Liver (tissue), 7 donors: ENCODE measurements at regions not wholly inside any gene's neighbourhood (a gene's known extent, or its start where the extent isn't known, plus 50 kb on each side); places are given as distances from the start of the nearest gene placed in this dataset.

Experiments used
- DNase-seq: peaks from one replicate; pipeline ENCODE4 v3.0.0-alpha.2; 2017; ENCODE audit warnings: low spot score
- H3K27ac ChIP-seq, 2 donors: one replicate each; pipeline ENCODE4 v1.7.0; 2013; ENCODE audit warnings: inconsistent platforms in 2 of 2, low read length in 2 of 2, control low read depth in 1 of 2, low read depth in 1 of 2, mild to moderate bottlenecking in 1 of 2
- H3K27me3 ChIP-seq, 4 donors: one replicate each; pipeline versions ENCODE4 v1.6.1 to v1.7.0; 2013; ENCODE audit warnings: low read length in 3 of 4, inconsistent platforms in 1 of 4, mild to moderate bottlenecking in 1 of 4, moderate library complexity in 1 of 4; ENCODE audit not compliant: control insufficient read depth in 4 of 4, insufficient read depth in 4 of 4
- H3K36me3 ChIP-seq, 4 donors: one replicate each; pipeline versions ENCODE4 v1.6.1 to v1.7.0; 2013; ENCODE audit warnings: low read length in 3 of 4, mild to moderate bottlenecking in 3 of 4, low read depth in 1 of 4, moderate library complexity in 1 of 4; ENCODE audit not compliant: control insufficient read depth in 4 of 4, insufficient read depth in 3 of 4
- H3K4me1 ChIP-seq, 4 donors: one replicate each; pipeline versions ENCODE4 v1.6.1 to v1.7.0; 2013; ENCODE audit warnings: low read length in 3 of 4, mild to moderate bottlenecking in 3 of 4, moderate library complexity in 1 of 4; ENCODE audit not compliant: control insufficient read depth in 4 of 4, insufficient read depth in 4 of 4
- H3K4me3 ChIP-seq, 3 donors: one replicate each; pipeline versions ENCODE4 v1.6.1 to v1.7.0; 2013; ENCODE audit warnings: low read length in 3 of 3, control low read depth in 1 of 3, low read depth in 1 of 3, mild to moderate bottlenecking in 1 of 3
- H3K9ac ChIP-seq, 2 donors: one replicate each; pipeline ENCODE4 v1.7.0; 2013; ENCODE audit warnings: low read length in 2 of 2, mild to moderate bottlenecking in 2 of 2, moderate library complexity in 2 of 2, control low read depth in 1 of 2, low read depth in 1 of 2
- H3K9me3 ChIP-seq, 4 donors: one replicate each; pipeline versions ENCODE4 v1.6.1 to v1.7.0; 2013; ENCODE audit warnings: low read length in 3 of 4; ENCODE audit not compliant: control insufficient read depth in 4 of 4
- EGR1 ChIP-seq, 2 donors: IDR thresholded peaks; 2 replicates each; pipeline ENCODE4 v1.6.1; 2016 to 2018; ENCODE audit warnings: antibody characterized with exemption in 2 of 2, low read depth in 2 of 2
- FOXA1 ChIP-seq: IDR thresholded peaks from 2 replicates; pipeline ENCODE4 v1.6.1; 2016; ENCODE audit warnings: antibody characterized with exemption
- FOXA2 ChIP-seq: IDR thresholded peaks from 2 replicates; pipeline ENCODE4 v1.6.1; 2016; ENCODE audit warnings: antibody characterized with exemption
- GABPA ChIP-seq, 2 donors: IDR thresholded peaks in 1 of 2; conservative IDR thresholded peaks in 1 of 2; 2 replicates each; pipeline ENCODE4 v1.6.1; 2016; ENCODE audit warnings: antibody characterized with exemption in 2 of 2, mild to moderate bottlenecking in 1 of 2, moderate library complexity in 1 of 2
- HNF4A ChIP-seq, 2 donors: conservative IDR thresholded peaks; 2 replicates each; pipeline ENCODE4 v1.6.1; 2016; ENCODE audit warnings: antibody characterized with exemption in 2 of 2, mild to moderate bottlenecking in 2 of 2
- HNF4G ChIP-seq: IDR thresholded peaks from 2 replicates; pipeline ENCODE4 v1.6.1; 2016; ENCODE audit warnings: antibody characterized with exemption
- JUND ChIP-seq, 2 donors: IDR thresholded peaks; 2 replicates each; pipeline ENCODE4 v1.6.1; 2016; ENCODE audit warnings: antibody characterized with exemption in 2 of 2
- NR2F2 ChIP-seq: IDR thresholded peaks from 2 replicates; pipeline ENCODE4 v1.6.1; 2016; ENCODE audit warnings: antibody characterized with exemption
- RAD21 ChIP-seq, 2 donors: IDR thresholded peaks; 2 replicates each; pipeline ENCODE4 v1.6.1; 2016; ENCODE audit warnings: antibody characterized with exemption in 2 of 2, mild to moderate bottlenecking in 2 of 2
- TAF1 ChIP-seq: conservative IDR thresholded peaks from 2 replicates; pipeline ENCODE4 v1.6.1; 2016; ENCODE audit warnings: antibody characterized with exemption, mild to moderate bottlenecking
- YY1 ChIP-seq: IDR thresholded peaks from 2 replicates; pipeline ENCODE4 v1.6.1; 2016; ENCODE audit warnings: antibody characterized with exemption, mild to moderate bottlenecking
- WGBS: extraction: QIAGEN DNeasy Blood & Tissue Kit; methylation state at CpG from one replicate; pipeline ENCODE4 v1.1.7; 2013; 5-methylcytosine and 5-hydroxymethylcytosine counted together
- TF ChIP-seq, protein P1 (sequence below): IDR thresholded peaks from 2 replicates; pipeline ENCODE4 v1.6.1; 2016; ENCODE audit warnings: antibody characterized with exemption
- TF ChIP-seq, protein P2 (sequence below): IDR thresholded peaks from 2 replicates; pipeline ENCODE4 v1.6.1; 2016; ENCODE audit warnings: antibody characterized with exemption
- TF ChIP-seq, protein P3 (sequence below): IDR thresholded peaks from 2 replicates; pipeline ENCODE4 v1.6.1; 2016; ENCODE audit warnings: antibody characterized with exemption, mild to moderate bottlenecking
- TF ChIP-seq, protein P4 (sequence below): IDR thresholded peaks from 2 replicates; pipeline ENCODE4 v1.6.1; 2016; ENCODE audit warnings: antibody characterized with exemption
- donor health status: healthy.
- donor health status: healthy.
- donor health status: healthy.
- donor health status: healthy.

DNA sequence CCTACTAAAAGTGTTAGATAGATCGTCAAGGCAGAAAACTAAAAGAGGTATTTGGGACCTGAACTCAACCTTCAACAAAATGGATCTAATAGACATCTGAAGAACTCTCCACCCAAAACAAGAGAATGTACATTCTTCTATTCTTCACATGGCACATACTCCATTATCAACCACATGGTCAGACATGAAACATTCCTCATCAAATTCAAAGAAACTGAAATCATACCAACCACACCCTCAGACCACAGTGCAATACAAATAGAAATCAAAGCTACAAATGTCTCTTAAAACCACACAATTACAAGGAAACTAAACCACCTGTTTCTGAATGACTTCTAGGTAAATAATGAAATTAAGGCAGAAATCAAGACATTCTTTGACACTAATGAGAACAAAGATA lies 984.1 kb upstream of the GBE1 start:
- no peak for DNase-seq
- TF ChIP-seq, protein P1, sequence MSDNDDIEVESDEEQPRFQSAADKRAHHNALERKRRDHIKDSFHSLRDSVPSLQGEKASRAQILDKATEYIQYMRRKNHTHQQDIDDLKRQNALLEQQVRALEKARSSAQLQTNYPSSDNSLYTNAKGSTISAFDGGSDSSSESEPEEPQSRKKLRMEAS = no peak
- TF ChIP-seq EGR1 (IDR thresholded peaks at IDR 0.05; ENCODE audit: low read depth in 2 of 2) = no peak
- Histone ChIP-seq H3K9me3 (no peaks in the 10 kb centered on the region), H3K27ac (no peak overlapping the region), H3K4me1 (no peaks in the 10 kb centered on the region), H3K27me3 (no peaks in the 10 kb centered on the region), H3K9ac (no peak overlapping the region), H3K36me3 (no peaks in the 10 kb centered on the region), H3K4me3 (no peak overlapping the region)
- WGBS = 47% methylated on average over 1 of the region's 1 CpG

DNA sequence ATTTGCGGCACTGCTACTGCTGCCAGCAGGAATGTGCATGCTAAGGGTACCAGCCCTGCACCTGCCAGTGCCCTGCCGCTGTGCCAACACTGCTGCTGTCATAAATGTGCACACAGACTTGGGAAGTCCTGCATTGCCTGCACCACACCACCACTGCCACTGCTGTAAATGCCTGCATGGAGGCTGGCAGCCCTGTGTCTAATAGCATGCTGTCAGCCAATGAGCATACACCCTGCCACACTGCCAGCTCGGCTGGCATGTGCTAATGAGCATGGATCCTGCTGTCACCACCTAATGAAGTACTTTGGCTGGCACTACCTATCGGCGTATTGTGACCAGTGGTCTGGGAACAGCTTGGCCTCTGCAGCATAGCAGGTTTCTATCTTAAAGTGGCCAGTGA lies 981.8 kb upstream of the GBE1 start:
- DNase-seq = no peak
- TF ChIP-seq GABPA (IDR thresholded peaks at IDR 0.05 in 1 of 2, conservative IDR thresholded peaks at IDR 0.05 in 1 of 2) (no peak), HNF4G (no peak), TAF1 (no peak), EGR1 (IDR thresholded peaks at IDR 0.05; ENCODE audit: low read depth in 2 of 2) (no peak), HNF4A (conservative IDR thresholded peaks at IDR 0.05) (no peak), NR2F2 (no peak), FOXA2 (no peak), JUND (IDR thresholded peaks at IDR 0.05) (no peak), RAD21 (IDR thresholded peaks at IDR 0.05) (no peak), FOXA1 (no peak), YY1 (no peak)
- TF ChIP-seq, protein P2, sequence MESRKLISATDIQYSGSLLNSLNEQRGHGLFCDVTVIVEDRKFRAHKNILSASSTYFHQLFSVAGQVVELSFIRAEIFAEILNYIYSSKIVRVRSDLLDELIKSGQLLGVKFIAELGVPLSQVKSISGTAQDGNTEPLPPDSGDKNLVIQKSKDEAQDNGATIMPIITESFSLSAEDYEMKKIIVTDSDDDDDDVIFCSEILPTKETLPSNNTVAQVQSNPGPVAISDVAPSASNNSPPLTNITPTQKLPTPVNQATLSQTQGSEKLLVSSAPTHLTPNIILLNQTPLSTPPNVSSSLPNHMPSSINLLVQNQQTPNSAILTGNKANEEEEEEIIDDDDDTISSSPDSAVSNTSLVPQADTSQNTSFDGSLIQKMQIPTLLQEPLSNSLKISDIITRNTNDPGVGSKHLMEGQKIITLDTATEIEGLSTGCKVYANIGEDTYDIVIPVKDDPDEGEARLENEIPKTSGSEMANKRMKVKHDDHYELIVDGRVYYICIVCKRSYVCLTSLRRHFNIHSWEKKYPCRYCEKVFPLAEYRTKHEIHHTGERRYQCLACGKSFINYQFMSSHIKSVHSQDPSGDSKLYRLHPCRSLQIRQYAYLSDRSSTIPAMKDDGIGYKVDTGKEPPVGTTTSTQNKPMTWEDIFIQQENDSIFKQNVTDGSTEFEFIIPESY = no peak
- TF ChIP-seq, protein P3, sequence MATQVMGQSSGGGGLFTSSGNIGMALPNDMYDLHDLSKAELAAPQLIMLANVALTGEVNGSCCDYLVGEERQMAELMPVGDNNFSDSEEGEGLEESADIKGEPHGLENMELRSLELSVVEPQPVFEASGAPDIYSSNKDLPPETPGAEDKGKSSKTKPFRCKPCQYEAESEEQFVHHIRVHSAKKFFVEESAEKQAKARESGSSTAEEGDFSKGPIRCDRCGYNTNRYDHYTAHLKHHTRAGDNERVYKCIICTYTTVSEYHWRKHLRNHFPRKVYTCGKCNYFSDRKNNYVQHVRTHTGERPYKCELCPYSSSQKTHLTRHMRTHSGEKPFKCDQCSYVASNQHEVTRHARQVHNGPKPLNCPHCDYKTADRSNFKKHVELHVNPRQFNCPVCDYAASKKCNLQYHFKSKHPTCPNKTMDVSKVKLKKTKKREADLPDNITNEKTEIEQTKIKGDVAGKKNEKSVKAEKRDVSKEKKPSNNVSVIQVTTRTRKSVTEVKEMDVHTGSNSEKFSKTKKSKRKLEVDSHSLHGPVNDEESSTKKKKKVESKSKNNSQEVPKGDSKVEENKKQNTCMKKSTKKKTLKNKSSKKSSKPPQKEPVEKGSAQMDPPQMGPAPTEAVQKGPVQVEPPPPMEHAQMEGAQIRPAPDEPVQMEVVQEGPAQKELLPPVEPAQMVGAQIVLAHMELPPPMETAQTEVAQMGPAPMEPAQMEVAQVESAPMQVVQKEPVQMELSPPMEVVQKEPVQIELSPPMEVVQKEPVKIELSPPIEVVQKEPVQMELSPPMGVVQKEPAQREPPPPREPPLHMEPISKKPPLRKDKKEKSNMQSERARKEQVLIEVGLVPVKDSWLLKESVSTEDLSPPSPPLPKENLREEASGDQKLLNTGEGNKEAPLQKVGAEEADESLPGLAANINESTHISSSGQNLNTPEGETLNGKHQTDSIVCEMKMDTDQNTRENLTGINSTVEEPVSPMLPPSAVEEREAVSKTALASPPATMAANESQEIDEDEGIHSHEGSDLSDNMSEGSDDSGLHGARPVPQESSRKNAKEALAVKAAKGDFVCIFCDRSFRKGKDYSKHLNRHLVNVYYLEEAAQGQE = no peak
- TF ChIP-seq, protein P4, sequence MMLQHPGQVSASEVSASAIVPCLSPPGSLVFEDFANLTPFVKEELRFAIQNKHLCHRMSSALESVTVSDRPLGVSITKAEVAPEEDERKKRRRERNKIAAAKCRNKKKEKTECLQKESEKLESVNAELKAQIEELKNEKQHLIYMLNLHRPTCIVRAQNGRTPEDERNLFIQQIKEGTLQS = no peak
- H3K27ac ChIP-seq = no peak overlapping the region

More for the DNA sequence above, 981.8 kb upstream of the GBE1 start:
- 88% methylated on average over 5 of the region's 5 CpGs for WGBS
- Histone ChIP-seq H3K9me3 (no peaks in the 10 kb centered on the region), H3K36me3 (no peaks in the 10 kb centered on the region), H3K4me1 (no peaks in the 10 kb centered on the region), H3K27me3 (no peaks in the 10 kb centered on the region), H3K4me3 (no peak overlapping the region), H3K9ac (no peak overlapping the region)
